ENCODE measurements at regions not wholly inside any gene's neighbourhood (a gene's known extent, or its start where the extent isn't known, plus 50 kb on each side); places are given as distances from the start of the nearest gene placed in this dataset.
"Not testable (repeated sequence)": the region's sequence is repeated elsewhere in the genome, so short reads cannot be mapped to it uniquely, and the experiment has no call there.

- TF ChIP-seq CTCF (IDR thresholded peaks at IDR 0.05; ENCODE audit: control extremely low read depth, extremely low read depth, low read depth, missing control alignments), result no peak
- DNase-seq (ENCODE audit: extremely low spot score), result no peak
- ChIA-PET POLR2A (no interaction called here), CTCF (no interaction called here)
Observed at GRCh38 chr21:28688381-28688780, 304.3 kb downstream of the LTN1 start.

GRCh38 chr21:28687586-28687985 lies 305.1 kb downstream of the LTN1 start:
- POLR2A ChIA-PET, result no interaction called here
- CTCF ChIA-PET, result interaction anchor here (0.7 kb wide), 1 partner anchor 23 kb away, joined by 3 read pairs; no protein-coding TSS in a partner anchor
- TF ChIP-seq CTCF (IDR thresholded peaks at IDR 0.05; ENCODE audit: control extremely low read depth, extremely low read depth, low read depth, missing control alignments), result no peak
- no peak for DNase-seq (ENCODE audit: extremely low spot score)

GRCh38 chr21:28683982-28684752 lies 308.5 kb downstream of the LTN1 start:
- no peak for DNase-seq (ENCODE audit: extremely low spot score)
- ChIA-PET POLR2A (no interaction called here), CTCF (interaction anchor here (1.3 kb wide), 1 partner anchor 25 kb away, joined by 3 read pairs; no protein-coding TSS in a partner anchor)
- TF ChIP-seq CTCF (IDR thresholded peaks at IDR 0.05; ENCODE audit: control extremely low read depth, extremely low read depth, low read depth, missing control alignments), result no peak

- CTCF ChIA-PET; POLR2A ChIA-PET; DNase-seq (ENCODE audit: extremely low spot score): not testable (repeated sequence)
Observed at GRCh38 chr21:28682884-28683283, 309.8 kb downstream of the LTN1 start.

- CTCF ChIA-PET; DNase-seq (ENCODE audit: extremely low spot score); POLR2A ChIA-PET: not testable (repeated sequence)
Observed at GRCh38 chr21:28677096-28677495, 315.6 kb downstream of the LTN1 start.

GRCh38 chr21:28675331-28676041 lies 317.2 kb downstream of the LTN1 start:
- ChIA-PET CTCF (no interaction called here), POLR2A (no interaction called here)
- no peak for TF ChIP-seq CTCF (IDR thresholded peaks at IDR 0.05; ENCODE audit: control extremely low read depth, extremely low read depth, low read depth, missing control alignments)
- no peak for DNase-seq (ENCODE audit: extremely low spot score)

GRCh38 chr21:28674763-28675162 lies 317.9 kb downstream of the LTN1 start:
- DNase-seq (ENCODE audit: extremely low spot score), result no peak
- ChIA-PET CTCF (no interaction called here), POLR2A (no interaction called here)
- TF ChIP-seq CTCF (IDR thresholded peaks at IDR 0.05; ENCODE audit: control extremely low read depth, extremely low read depth, low read depth, missing control alignments), result no peak
